ENCODE measurements at regions not wholly inside any gene's neighbourhood (a gene's known extent, or its start where the extent isn't known, plus 50 kb on each side); places are given as distances from the start of the nearest gene placed in this dataset.

- TF ChIP-seq, protein P1, sequence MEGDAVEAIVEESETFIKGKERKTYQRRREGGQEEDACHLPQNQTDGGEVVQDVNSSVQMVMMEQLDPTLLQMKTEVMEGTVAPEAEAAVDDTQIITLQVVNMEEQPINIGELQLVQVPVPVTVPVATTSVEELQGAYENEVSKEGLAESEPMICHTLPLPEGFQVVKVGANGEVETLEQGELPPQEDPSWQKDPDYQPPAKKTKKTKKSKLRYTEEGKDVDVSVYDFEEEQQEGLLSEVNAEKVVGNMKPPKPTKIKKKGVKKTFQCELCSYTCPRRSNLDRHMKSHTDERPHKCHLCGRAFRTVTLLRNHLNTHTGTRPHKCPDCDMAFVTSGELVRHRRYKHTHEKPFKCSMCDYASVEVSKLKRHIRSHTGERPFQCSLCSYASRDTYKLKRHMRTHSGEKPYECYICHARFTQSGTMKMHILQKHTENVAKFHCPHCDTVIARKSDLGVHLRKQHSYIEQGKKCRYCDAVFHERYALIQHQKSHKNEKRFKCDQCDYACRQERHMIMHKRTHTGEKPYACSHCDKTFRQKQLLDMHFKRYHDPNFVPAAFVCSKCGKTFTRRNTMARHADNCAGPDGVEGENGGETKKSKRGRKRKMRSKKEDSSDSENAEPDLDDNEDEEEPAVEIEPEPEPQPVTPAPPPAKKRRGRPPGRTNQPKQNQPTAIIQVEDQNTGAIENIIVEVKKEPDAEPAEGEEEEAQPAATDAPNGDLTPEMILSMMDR (IDR thresholded peaks at IDR 0.05) = no peak
- no peak for TF ChIP-seq POLR2A (IDR thresholded peaks at IDR 0.05)
Measured at GRCh38 chr17:33976831-33977230, 278.3 kb upstream of the CCL2 start.

All from heart left ventricle (tissue), 13 donors.